ENCODE measurements at regions not wholly inside any gene's neighbourhood (a gene's known extent, or its start where the extent isn't known, plus 50 kb on each side); places are given as distances from the start of the nearest gene placed in this dataset.

DNA sequence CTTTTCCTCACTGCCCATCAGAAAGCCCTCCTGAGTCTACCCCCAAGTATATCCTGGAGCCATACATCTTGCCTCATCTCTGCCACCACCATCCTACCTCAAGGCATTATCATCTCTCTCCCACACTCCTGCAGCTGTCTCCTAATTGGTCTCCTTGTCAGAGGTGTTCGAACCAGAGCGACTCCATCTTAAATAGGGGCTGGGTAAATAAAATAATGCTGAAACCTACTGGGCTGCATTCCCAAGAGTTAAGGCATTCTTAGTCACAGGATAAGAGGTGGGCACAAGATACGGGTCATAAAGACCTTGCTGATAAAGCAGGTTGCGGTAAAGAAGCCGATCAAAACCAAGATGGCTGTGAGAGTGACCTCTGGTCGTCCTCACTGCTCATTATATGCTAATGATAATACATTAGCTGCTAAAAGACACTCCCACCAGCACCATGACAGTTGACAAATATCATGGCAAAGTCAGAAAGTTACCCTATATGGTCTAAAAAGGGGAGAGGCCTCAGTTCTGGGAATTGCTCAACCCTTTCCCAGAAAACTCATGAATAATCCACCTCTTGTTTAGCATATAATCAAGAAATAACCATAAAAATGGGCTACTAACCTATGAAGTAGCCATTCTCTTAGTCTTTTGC lies 97.0 kb upstream of the C16orf82 start:
- no peaks in the 10 kb centered on the region for H3K36me3 ChIP-seq
- DNase-seq: no peak
- H3K4me3 ChIP-seq (ENCODE audit: low read depth, low read length): no peak overlapping the region
- peaks cover 75% of the 10 kb centered on the region for H3K27me3 ChIP-seq (ENCODE audit: insufficient read depth, low read depth, severe bottlenecking)
- TF ChIP-seq, protein P1, sequence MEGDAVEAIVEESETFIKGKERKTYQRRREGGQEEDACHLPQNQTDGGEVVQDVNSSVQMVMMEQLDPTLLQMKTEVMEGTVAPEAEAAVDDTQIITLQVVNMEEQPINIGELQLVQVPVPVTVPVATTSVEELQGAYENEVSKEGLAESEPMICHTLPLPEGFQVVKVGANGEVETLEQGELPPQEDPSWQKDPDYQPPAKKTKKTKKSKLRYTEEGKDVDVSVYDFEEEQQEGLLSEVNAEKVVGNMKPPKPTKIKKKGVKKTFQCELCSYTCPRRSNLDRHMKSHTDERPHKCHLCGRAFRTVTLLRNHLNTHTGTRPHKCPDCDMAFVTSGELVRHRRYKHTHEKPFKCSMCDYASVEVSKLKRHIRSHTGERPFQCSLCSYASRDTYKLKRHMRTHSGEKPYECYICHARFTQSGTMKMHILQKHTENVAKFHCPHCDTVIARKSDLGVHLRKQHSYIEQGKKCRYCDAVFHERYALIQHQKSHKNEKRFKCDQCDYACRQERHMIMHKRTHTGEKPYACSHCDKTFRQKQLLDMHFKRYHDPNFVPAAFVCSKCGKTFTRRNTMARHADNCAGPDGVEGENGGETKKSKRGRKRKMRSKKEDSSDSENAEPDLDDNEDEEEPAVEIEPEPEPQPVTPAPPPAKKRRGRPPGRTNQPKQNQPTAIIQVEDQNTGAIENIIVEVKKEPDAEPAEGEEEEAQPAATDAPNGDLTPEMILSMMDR (IDR thresholded peaks at IDR 0.05; ENCODE audit: low read depth, low read length): no peak
- H3K27ac ChIP-seq: no peak overlapping the region
- no peaks in the 10 kb centered on the region for H3K9me3 ChIP-seq (ENCODE audit: severe bottlenecking)

DNA sequence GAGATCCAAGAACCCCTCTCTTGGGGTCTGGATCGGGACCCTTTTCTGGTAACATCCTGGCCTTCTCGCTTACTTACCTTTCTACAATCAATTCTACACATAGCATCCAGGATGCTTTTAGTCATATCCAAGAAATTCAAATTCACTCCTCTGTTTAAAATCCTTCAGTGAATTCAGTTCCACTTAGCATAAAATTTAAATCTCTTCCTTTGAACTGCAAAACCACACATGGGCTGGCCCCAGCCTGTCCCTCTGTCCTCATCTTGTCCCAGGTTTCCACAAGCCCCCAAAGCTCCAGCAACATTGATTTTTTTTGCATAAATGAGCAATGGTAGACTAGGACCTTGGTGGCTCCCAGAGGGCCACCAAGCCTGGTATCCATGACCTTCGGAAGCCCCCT lies 96.4 kb upstream of the C16orf82 start:
- DNase-seq: no peak
- Histone ChIP-seq H3K27ac (no peak overlapping the region), H3K36me3 (no peaks in the 10 kb centered on the region), H3K27me3 (ENCODE audit: insufficient read depth, low read depth, severe bottlenecking) (peaks cover 77% of the 10 kb centered on the region), H3K9me3 (ENCODE audit: severe bottlenecking) (no peaks in the 10 kb centered on the region), H3K4me3 (ENCODE audit: low read depth, low read length) (no peak overlapping the region)
- TF ChIP-seq, protein P1 (IDR thresholded peaks at IDR 0.05; ENCODE audit: low read depth, low read length): no peak

DNA sequence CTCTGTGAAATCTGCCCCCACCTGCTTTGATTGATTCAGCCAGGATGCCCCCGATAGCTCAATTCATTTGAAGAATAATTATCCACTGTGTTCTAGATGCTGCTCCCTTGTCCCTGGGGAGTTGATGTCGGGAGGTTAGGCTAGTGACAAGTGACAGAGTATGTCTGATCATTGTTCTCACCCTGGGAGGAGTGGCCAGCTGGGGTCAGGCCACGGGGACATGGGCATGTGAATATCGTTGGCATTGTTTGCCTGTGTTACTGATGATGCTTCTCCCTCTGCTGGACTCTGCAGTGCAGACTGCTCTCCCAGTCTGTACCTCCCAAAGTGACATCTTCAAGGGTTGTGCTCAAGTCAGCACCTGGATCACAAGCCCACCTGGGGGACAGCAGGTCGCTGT lies 89.9 kb upstream of the C16orf82 start:
- peaks cover 71% of the 10 kb centered on the region for H3K27me3 ChIP-seq (ENCODE audit: insufficient read depth, low read depth, severe bottlenecking)
- DNase-seq: no peak
- H3K27ac ChIP-seq: no peak overlapping the region
- H3K4me3 ChIP-seq (ENCODE audit: low read depth, low read length): no peak overlapping the region
- H3K36me3 ChIP-seq: no peaks in the 10 kb centered on the region
- TF ChIP-seq, protein P1 (IDR thresholded peaks at IDR 0.05; ENCODE audit: low read depth, low read length): no peak
- peaks cover 3% of the 10 kb centered on the region for H3K9me3 ChIP-seq (ENCODE audit: severe bottlenecking)

DNA sequence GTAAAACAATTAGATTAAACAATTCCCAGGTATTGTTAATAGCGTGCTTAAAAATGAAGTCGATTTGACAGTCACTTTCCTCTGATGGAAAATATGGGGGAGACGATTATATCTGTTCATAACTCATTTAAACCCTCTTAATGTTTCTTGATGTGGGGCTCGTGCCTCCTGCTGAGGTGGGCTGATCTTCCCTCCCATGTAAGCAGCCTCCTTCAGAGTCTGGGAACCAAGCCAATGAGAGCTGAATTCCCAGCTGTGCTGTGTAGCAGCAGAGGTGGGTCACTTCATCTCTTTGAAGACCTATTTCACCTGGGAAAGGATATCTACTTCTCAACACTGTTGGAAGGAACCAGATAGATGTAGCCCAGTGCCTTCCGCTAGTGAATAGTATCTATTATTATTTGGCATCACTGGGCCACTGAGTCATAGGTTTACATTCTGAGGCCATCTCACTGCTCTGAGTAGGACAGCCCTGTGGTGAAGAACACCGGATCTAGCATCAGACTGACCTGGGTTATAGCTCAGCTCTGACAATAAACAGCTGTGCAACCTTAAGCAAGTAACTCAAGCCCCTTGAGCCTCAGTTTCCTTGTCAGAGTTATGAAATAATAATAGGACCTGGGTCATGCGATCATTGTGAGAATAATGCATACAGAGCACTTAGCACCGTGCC lies 85.3 kb upstream of the C16orf82 start:
- TF ChIP-seq, protein P1 (IDR thresholded peaks at IDR 0.05; ENCODE audit: low read depth, low read length): no peak
- Histone ChIP-seq H3K36me3 (no peaks in the 10 kb centered on the region), H3K27ac (no peak overlapping the region), H3K9me3 (ENCODE audit: severe bottlenecking) (peaks cover 3% of the 10 kb centered on the region), H3K27me3 (ENCODE audit: insufficient read depth, low read depth, severe bottlenecking) (peaks cover 63% of the 10 kb centered on the region), H3K4me3 (ENCODE audit: low read depth, low read length) (no peak overlapping the region)
- no peak for DNase-seq

DNA sequence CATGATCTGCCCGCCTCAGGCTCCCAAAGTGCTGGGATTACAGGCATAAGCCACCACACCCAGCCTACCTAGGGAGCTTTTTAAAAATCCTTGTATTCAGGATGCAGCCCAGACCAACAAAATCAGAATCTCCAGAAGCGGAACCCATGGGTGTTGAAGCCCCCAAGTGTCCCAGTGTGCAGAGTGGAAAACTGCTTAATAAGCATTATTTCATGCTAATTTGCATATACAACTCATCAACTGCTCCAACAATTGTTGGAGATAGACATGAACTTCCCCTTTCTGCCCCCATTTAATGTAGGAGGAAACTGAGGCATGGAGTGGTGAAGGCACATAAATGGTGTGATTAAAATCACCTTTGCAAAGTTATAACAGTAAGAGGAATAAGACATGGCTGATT lies 84.3 kb upstream of the C16orf82 start:
- TF ChIP-seq, protein P1 (IDR thresholded peaks at IDR 0.05; ENCODE audit: low read depth, low read length): no peak
- H3K27ac ChIP-seq: no peak overlapping the region
- DNase-seq: no peak

More for the DNA sequence above, 84.3 kb upstream of the C16orf82 start:
- H3K27me3 ChIP-seq (ENCODE audit: insufficient read depth, low read depth, severe bottlenecking): peaks cover 63% of the 10 kb centered on the region
- H3K4me3 ChIP-seq (ENCODE audit: low read depth, low read length): no peak overlapping the region
- peaks cover 3% of the 10 kb centered on the region for H3K9me3 ChIP-seq (ENCODE audit: severe bottlenecking)
- no peaks in the 10 kb centered on the region for H3K36me3 ChIP-seq

Data from WERI-Rb-1 (cell line).